ENCODE measurements at regions not wholly inside any gene's neighbourhood (a gene's known extent, or its start where the extent isn't known, plus 50 kb on each side); places are given as distances from the start of the nearest gene placed in this dataset.

DNA sequence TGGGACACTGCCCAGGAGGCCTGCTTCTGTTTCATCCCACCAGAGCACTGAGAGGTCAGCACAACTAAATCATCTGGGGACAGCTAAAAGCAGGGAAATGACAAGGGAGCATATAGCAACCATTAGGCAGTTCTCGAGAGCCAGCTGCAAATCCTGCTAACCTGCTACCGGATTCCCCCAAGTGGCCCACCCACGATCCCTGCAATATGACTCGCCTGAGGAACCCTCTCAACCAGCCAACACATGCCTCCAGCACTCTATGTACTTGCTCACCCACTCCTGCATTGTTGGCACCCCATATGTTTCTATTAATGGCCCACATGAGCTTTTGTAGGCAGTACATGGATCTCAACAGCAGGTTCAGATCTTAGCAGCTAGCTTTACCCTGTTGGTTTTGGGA, 326.0 kb downstream of the GABRG2 start:
- ATAC-seq (no peak), DNase-seq (ENCODE audit: low spot score) (no peak)
- Histone ChIP-seq H3K9me2 (ENCODE audit: insufficient read depth) (no peaks in the 10 kb centered on the region), H3F3A (replicated peaks; ENCODE audit: low read depth) (no peaks in the 10 kb centered on the region), H3K4me3 (no peak overlapping the region), H3K27me3 (ENCODE audit: insufficient read depth) (no peaks in the 10 kb centered on the region), H3K4me1 (ENCODE audit: insufficient read depth) (no peaks in the 10 kb centered on the region), H3K27ac (ENCODE audit: low read depth) (no peak overlapping the region), H4K20me1 (replicated peaks; ENCODE audit: insufficient read depth) (no peaks in the 10 kb centered on the region), H2AFZ (no peak overlapping the region), H3K4me2 (no peak overlapping the region), H3K79me2 (replicated peaks; ENCODE audit: insufficient read depth) (no peaks in the 10 kb centered on the region), H3K36me3 (ENCODE audit: insufficient read depth) (no peaks in the 10 kb centered on the region)
- TF ChIP-seq POLR2AphosphoS5 (IDR thresholded peaks at IDR 0.05; ENCODE audit: low read depth) (no peak), EZH2 (IDR thresholded peaks at IDR 0.05; ENCODE audit: low read depth, unreplicated experiment) (no peak), NANOG (IDR thresholded peaks at IDR 0.05; ENCODE audit: borderline replicate concordance) (no peak), ZNF331 (CRISPR knock-in tag; IDR thresholded peaks at IDR 0.05; ENCODE audit: low read depth) (no peak)
- TF ChIP-seq, protein P1, sequence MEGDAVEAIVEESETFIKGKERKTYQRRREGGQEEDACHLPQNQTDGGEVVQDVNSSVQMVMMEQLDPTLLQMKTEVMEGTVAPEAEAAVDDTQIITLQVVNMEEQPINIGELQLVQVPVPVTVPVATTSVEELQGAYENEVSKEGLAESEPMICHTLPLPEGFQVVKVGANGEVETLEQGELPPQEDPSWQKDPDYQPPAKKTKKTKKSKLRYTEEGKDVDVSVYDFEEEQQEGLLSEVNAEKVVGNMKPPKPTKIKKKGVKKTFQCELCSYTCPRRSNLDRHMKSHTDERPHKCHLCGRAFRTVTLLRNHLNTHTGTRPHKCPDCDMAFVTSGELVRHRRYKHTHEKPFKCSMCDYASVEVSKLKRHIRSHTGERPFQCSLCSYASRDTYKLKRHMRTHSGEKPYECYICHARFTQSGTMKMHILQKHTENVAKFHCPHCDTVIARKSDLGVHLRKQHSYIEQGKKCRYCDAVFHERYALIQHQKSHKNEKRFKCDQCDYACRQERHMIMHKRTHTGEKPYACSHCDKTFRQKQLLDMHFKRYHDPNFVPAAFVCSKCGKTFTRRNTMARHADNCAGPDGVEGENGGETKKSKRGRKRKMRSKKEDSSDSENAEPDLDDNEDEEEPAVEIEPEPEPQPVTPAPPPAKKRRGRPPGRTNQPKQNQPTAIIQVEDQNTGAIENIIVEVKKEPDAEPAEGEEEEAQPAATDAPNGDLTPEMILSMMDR (conservative IDR thresholded peaks at IDR 0.05; ENCODE audit: low read depth in 2 of 2) = no peak
- TF ChIP-seq, protein P2, sequence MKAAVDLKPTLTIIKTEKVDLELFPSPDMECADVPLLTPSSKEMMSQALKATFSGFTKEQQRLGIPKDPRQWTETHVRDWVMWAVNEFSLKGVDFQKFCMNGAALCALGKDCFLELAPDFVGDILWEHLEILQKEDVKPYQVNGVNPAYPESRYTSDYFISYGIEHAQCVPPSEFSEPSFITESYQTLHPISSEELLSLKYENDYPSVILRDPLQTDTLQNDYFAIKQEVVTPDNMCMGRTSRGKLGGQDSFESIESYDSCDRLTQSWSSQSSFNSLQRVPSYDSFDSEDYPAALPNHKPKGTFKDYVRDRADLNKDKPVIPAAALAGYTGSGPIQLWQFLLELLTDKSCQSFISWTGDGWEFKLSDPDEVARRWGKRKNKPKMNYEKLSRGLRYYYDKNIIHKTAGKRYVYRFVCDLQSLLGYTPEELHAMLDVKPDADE (IDR thresholded peaks at IDR 0.05) = no peak
- no peaks in the 10 kb centered on the region for H3K4me1 Mint-ChIP-seq
- H3K4me3 Mint-ChIP-seq = no peak overlapping the region
- no peak overlapping the region for H3K27ac Mint-ChIP-seq
- H3K36me3 Mint-ChIP-seq (ENCODE audit: low read depth) = no peaks in the 10 kb centered on the region
- peaks cover 10% of the 10 kb centered on the region for H3K9me3 Mint-ChIP-seq
- H3K27me3 Mint-ChIP-seq (ENCODE audit: insufficient read depth, low read depth, poor library complexity) = no peaks in the 10 kb centered on the region

DNA sequence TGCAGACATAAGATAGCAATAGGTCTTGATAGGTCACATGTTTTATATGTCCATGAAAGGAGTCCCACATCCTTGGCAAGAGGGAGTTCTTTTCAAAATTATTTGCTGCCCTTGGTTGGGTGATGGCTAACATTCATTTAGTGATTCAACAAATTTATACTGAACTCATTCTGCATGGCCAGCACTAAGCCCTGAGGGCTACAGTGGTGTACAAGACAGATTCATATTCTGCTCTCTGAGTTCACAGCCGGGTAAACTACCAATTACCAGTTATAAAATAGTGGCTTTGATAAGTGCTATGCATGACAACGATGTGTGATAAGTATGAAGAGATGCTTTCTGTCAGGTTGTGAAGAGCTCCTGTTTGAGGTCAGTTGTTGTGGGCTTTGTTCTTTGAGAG, 340.0 kb downstream of the GABRG2 start:
- Mint-ChIP-seq H3K4me1 (no peaks in the 10 kb centered on the region), H3K9me3 (peaks cover 7% of the 10 kb centered on the region; the same call in 2 of the 3 replicates), H3K27ac (no peak overlapping the region), H3K27me3 (ENCODE audit: insufficient read depth, low read depth, poor library complexity) (no peaks in the 10 kb centered on the region), H3K4me3 (no peak overlapping the region), H3K36me3 (ENCODE audit: low read depth) (no peaks in the 10 kb centered on the region)
- Histone ChIP-seq H4K20me1 (replicated peaks; ENCODE audit: insufficient read depth) (no peaks in the 10 kb centered on the region), H3K27me3 (ENCODE audit: insufficient read depth) (no peaks in the 10 kb centered on the region), H3F3A (replicated peaks; ENCODE audit: low read depth) (no peaks in the 10 kb centered on the region), H2AFZ (no peak overlapping the region), H3K4me1 (ENCODE audit: insufficient read depth) (no peaks in the 10 kb centered on the region), H3K36me3 (ENCODE audit: insufficient read depth) (no peaks in the 10 kb centered on the region), H3K4me3 (no peak overlapping the region), H3K4me2 (no peak overlapping the region), H3K27ac (ENCODE audit: low read depth) (no peak overlapping the region), H3K79me2 (replicated peaks; ENCODE audit: insufficient read depth) (no peaks in the 10 kb centered on the region), H3K9me2 (ENCODE audit: insufficient read depth) (no peaks in the 10 kb centered on the region; the same call in 1 of the 2 replicates)
- DNase-seq (ENCODE audit: low spot score) = no peak
- no peak for ATAC-seq
- TF ChIP-seq POLR2AphosphoS5 (IDR thresholded peaks at IDR 0.05; ENCODE audit: low read depth) (no peak), CREB1 (CRISPR knock-in tag; IDR thresholded peaks at IDR 0.05; ENCODE audit: low read depth) (no peak)

DNA sequence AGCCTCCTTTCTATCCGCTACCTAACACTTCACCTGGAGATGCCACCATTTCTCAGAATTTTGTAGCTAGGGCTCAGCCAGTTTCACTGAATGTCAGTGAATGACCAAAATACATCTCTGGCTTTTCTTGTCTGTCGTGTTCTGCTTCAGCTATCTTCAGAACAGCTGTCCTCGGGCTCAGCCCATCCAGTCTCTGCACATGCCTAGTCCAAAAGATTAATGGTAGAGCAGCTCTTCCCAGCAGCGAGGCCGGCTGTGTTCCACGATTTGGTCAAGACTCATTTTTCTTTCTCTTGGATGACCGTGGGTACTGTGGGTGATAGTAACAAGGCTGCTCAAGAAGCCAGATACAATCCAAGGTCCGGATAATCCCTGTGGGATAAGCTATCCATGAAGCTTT, 342.8 kb downstream of the GABRG2 start:
- H3K4me3 ChIP-seq = no peak overlapping the region
- H3K27me3 ChIP-seq (ENCODE audit: insufficient read depth) = no peaks in the 10 kb centered on the region
- H3K4me2 ChIP-seq = no peak overlapping the region
- H3K27ac ChIP-seq (ENCODE audit: low read depth) = no peak overlapping the region
- H3K4me1 ChIP-seq (ENCODE audit: insufficient read depth) = no peaks in the 10 kb centered on the region
- Mint-ChIP-seq H3K9me3 (peaks cover 7% of the 10 kb centered on the region; the same call in 2 of the 3 replicates), H3K36me3 (ENCODE audit: low read depth) (no peaks in the 10 kb centered on the region), H3K4me1 (no peaks in the 10 kb centered on the region), H3K27ac (no peak overlapping the region), H3K27me3 (ENCODE audit: insufficient read depth, low read depth, poor library complexity) (no peaks in the 10 kb centered on the region), H3K4me3 (no peak overlapping the region)
- H4K20me1 ChIP-seq (replicated peaks; ENCODE audit: insufficient read depth) = no peaks in the 10 kb centered on the region
- no peaks in the 10 kb centered on the region; the same call in 1 of the 2 replicates for H3K9me2 ChIP-seq (ENCODE audit: insufficient read depth)
- no peaks in the 10 kb centered on the region for H3F3A ChIP-seq (replicated peaks; ENCODE audit: low read depth)
- no peaks in the 10 kb centered on the region for H3K36me3 ChIP-seq (ENCODE audit: insufficient read depth)
- DNase-seq (ENCODE audit: low spot score) = no peak
- no peak overlapping the region; the same call in 1 of the 2 replicates for H2AFZ ChIP-seq
- no peak for ATAC-seq
- no peaks in the 10 kb centered on the region for H3K79me2 ChIP-seq (replicated peaks; ENCODE audit: insufficient read depth)
- TF ChIP-seq ZNF331 (CRISPR knock-in tag; IDR thresholded peaks at IDR 0.05; ENCODE audit: low read depth) (no peak), POLR2AphosphoS5 (IDR thresholded peaks at IDR 0.05; ENCODE audit: low read depth) (no peak), JUNB (IDR thresholded peaks at IDR 0.05; ENCODE audit: unreplicated experiment) (no peak), NANOG (IDR thresholded peaks at IDR 0.05; ENCODE audit: borderline replicate concordance) (no peak)
- TF ChIP-seq, protein P3, sequence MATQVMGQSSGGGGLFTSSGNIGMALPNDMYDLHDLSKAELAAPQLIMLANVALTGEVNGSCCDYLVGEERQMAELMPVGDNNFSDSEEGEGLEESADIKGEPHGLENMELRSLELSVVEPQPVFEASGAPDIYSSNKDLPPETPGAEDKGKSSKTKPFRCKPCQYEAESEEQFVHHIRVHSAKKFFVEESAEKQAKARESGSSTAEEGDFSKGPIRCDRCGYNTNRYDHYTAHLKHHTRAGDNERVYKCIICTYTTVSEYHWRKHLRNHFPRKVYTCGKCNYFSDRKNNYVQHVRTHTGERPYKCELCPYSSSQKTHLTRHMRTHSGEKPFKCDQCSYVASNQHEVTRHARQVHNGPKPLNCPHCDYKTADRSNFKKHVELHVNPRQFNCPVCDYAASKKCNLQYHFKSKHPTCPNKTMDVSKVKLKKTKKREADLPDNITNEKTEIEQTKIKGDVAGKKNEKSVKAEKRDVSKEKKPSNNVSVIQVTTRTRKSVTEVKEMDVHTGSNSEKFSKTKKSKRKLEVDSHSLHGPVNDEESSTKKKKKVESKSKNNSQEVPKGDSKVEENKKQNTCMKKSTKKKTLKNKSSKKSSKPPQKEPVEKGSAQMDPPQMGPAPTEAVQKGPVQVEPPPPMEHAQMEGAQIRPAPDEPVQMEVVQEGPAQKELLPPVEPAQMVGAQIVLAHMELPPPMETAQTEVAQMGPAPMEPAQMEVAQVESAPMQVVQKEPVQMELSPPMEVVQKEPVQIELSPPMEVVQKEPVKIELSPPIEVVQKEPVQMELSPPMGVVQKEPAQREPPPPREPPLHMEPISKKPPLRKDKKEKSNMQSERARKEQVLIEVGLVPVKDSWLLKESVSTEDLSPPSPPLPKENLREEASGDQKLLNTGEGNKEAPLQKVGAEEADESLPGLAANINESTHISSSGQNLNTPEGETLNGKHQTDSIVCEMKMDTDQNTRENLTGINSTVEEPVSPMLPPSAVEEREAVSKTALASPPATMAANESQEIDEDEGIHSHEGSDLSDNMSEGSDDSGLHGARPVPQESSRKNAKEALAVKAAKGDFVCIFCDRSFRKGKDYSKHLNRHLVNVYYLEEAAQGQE (IDR thresholded peaks at IDR 0.05; ENCODE audit: unreplicated experiment) = no peak

Data from GM23338 (cell line).